RWPE2 (cell line): ENCODE measurements at regions not wholly inside any gene's neighbourhood (a gene's known extent, or its start where the extent isn't known, plus 50 kb on each side); places are given as distances from the start of the nearest gene placed in this dataset.

ENCODE experiments used
- ATAC-seq: fragments of 200-7000 bp; cut with Tn5 transposase; 3 replicates; pipeline ENCODE4 v1.9.1; 2021; ENCODE audit warnings: low read depth
- DNase-seq: peaks from one replicate; pipeline ENCODE4 v3.0.0-alpha.2; 2020; ENCODE audit warnings: low spot score
- H3K27ac ChIP-seq: fragments of 450-650 bp; 2 replicates; pipeline ENCODE4 v1.5.1; 2017; ENCODE audit warnings: mild to moderate bottlenecking; ENCODE audit not compliant: poor library complexity, severe bottlenecking
- H3K27me3 ChIP-seq: fragments of 250-450 bp; sonication (Bioruptor Pico); 2 replicates; pipeline ENCODE4 v1.5.1; 2021; ENCODE audit warnings: mild to moderate bottlenecking, moderate library complexity; ENCODE audit not compliant: insufficient read depth, poor library complexity, severe bottlenecking
- H3K36me3 ChIP-seq: fragments of 250-450 bp; sonication (Bioruptor Pico); 2 replicates; pipeline ENCODE4 v1.5.1; 2020; ENCODE audit warnings: low read depth, mild to moderate bottlenecking, moderate library complexity
- H3K4me1 ChIP-seq: fragments of 250-450 bp; sonication (Bioruptor Pico); 2 replicates; pipeline ENCODE4 v1.5.1; 2021; ENCODE audit warnings: mild to moderate bottlenecking, moderate library complexity; ENCODE audit not compliant: insufficient read depth, poor library complexity, severe bottlenecking
- H3K4me3 ChIP-seq: fragments of 250-450 bp; sonication (Bioruptor Pico); 2 replicates; pipeline ENCODE4 v1.5.1; 2021; ENCODE audit warnings: mild to moderate bottlenecking, moderate library complexity; ENCODE audit not compliant: severe bottlenecking
- H3K9me3 ChIP-seq: fragments of 250-450 bp; sonication (Bioruptor Pico); 2 replicates; pipeline ENCODE4 v1.5.1; 2021; ENCODE audit warnings: mild to moderate bottlenecking, moderate library complexity; ENCODE audit not compliant: severe bottlenecking
- TF ChIP-seq, protein P1 (sequence below): fragments of 450-650 bp; IDR thresholded peaks from one replicate; pipeline ENCODE4 v1.5.1; 2017; ENCODE audit warnings: mild to moderate bottlenecking, moderate library complexity; ENCODE audit not compliant: poor library complexity, severe bottlenecking

DNA sequence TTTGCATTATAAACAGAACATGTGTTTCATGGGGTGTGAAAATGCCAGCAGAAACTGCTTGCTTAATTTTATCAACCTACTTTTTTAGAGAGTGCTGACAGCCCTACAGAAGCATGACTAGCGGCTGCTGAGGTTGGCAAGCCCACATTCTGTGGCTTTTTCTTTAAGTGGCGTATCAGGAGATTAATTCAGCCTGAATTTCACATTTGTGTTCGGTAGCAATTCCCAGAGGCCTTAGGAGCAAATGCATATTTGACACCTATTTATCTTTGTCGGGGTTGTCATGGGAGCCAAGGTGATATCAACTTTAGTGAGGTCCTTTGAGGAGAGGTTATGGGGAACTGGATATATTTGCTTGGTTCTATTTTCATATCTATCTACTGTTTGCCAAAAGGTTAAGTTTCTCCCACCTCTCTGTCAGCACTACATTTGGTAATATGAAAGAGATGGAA lies 140.9 kb downstream of the KCNJ2 start:
- Histone ChIP-seq H3K36me3 (no peaks in the 10 kb centered on the region), H3K27me3 (no peaks in the 10 kb centered on the region), H3K9me3 (no peaks in the 10 kb centered on the region), H3K4me3 (no peak overlapping the region), H3K27ac (no peak overlapping the region), H3K4me1 (no peaks in the 10 kb centered on the region)
- TF ChIP-seq, protein P1, sequence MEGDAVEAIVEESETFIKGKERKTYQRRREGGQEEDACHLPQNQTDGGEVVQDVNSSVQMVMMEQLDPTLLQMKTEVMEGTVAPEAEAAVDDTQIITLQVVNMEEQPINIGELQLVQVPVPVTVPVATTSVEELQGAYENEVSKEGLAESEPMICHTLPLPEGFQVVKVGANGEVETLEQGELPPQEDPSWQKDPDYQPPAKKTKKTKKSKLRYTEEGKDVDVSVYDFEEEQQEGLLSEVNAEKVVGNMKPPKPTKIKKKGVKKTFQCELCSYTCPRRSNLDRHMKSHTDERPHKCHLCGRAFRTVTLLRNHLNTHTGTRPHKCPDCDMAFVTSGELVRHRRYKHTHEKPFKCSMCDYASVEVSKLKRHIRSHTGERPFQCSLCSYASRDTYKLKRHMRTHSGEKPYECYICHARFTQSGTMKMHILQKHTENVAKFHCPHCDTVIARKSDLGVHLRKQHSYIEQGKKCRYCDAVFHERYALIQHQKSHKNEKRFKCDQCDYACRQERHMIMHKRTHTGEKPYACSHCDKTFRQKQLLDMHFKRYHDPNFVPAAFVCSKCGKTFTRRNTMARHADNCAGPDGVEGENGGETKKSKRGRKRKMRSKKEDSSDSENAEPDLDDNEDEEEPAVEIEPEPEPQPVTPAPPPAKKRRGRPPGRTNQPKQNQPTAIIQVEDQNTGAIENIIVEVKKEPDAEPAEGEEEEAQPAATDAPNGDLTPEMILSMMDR, result no peak
- DNase-seq (no peak), ATAC-seq (no peak)

DNA sequence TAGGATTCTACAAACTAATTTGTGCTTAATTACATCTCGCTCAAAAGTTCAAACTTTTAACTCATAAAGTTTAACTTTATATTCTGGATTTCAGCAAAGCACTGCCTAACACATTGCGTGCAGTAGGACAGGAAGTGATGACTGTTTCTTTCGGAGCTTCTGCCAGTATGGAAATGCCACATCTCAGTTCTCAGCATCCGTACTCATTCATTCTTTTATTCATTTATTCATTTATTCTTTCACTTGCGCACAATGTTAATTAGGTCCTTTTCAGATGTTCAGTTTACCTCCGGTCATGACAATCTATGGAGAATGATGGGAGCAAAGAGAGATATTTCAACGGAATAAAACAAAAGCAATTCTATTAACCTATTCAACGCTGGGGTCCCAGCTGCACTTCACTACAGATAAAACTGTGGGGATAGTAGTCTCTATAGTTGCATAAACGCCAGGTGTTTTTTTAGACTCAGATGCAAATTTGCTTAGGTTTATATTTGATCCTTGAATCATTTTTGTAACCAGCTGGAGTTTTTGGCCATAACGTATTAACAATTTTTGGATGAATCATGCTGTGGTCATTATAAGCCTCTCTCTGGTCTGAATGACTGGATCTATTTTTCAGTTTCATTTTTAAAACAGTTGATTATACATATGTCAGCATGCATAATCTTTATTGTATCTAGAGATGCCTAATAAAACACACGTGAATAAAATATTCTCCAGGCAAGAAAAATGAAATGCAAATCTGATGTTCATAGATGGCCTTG lies 143.9 kb downstream of the KCNJ2 start:
- Histone ChIP-seq H3K36me3 (no peaks in the 10 kb centered on the region), H3K4me3 (no peak overlapping the region), H3K9me3 (no peaks in the 10 kb centered on the region), H3K4me1 (no peaks in the 10 kb centered on the region), H3K27ac (no peak overlapping the region), H3K27me3 (no peaks in the 10 kb centered on the region)
- ATAC-seq, result no peak
- no peak for DNase-seq
- TF ChIP-seq, protein P1, result no peak

DNA sequence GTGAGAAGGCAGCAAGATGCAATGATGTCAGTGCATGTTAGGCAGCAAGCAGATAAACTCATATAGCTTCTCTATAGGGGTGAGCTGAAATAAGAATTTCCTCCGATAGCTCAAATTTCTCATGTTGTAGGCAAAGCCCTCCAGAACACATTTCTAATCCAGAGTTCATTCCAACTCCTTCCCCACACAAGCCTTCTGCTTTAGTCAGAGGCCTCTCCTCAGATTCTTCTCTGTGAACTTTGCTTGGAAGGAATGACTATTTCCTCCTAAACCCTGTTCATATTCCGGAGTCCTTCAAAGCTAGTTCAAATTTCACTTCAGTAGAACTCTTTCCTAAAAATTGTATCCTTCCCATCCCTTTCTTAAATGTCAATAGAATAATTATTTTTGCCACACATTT lies 144.8 kb downstream of the KCNJ2 start:
- Histone ChIP-seq H3K36me3 (no peaks in the 10 kb centered on the region), H3K27me3 (no peaks in the 10 kb centered on the region), H3K27ac (no peak overlapping the region), H3K4me3 (no peak overlapping the region), H3K4me1 (no peaks in the 10 kb centered on the region), H3K9me3 (no peaks in the 10 kb centered on the region)
- TF ChIP-seq, protein P1, result no peak
- no peak for ATAC-seq
- DNase-seq, result no peak

DNA sequence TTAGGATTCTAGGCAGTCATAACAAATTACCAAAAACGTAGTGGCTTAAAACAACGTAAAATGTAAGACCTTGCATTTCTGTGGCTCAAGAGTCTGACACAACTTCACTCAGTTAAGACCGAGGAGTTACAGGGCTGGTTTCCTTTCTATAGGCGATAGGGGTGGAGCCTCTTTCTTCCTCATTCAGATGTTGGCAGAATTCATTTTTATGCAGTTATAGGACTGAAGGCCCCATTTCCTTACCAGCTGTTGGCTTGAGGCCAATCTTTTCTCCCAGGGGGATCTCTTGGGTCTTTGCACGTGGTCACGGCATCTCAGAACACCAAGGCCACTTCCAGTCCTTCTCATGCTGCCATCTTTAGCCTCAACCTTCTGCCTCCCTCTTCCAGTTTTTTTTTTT lies 145.2 kb downstream of the KCNJ2 start:
- TF ChIP-seq, protein P1, result no peak
- ATAC-seq (no peak), DNase-seq (no peak)
- no peak overlapping the region for H3K4me3 ChIP-seq
- H3K27me3 ChIP-seq, result no peaks in the 10 kb centered on the region
- H3K27ac ChIP-seq, result no peak overlapping the region
- H3K36me3 ChIP-seq, result no peaks in the 10 kb centered on the region
- H3K9me3 ChIP-seq, result no peaks in the 10 kb centered on the region
- H3K4me1 ChIP-seq, result no peaks in the 10 kb centered on the region

DNA sequence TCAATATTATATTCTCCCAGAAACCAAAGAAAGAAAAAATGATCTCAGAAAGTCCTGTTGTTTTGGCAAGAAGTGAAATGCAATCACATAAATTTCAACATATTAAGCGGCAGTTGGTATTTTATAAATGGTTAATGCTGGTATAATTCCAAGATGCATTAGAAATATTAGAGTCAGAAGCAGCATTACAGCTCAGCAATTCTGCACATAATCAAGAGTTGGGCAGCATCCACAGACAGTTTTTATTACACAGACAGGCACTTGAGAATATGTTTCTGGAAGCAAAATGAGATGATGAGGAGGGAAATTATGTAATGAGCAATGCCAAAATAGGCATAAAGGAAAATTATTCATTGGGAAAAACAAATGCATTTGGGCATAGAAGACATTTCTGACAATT lies 148.1 kb downstream of the KCNJ2 start:
- TF ChIP-seq, protein P1, result no peak
- Histone ChIP-seq H3K27ac (no peak overlapping the region), H3K4me1 (no peaks in the 10 kb centered on the region), H3K9me3 (no peaks in the 10 kb centered on the region), H3K27me3 (no peaks in the 10 kb centered on the region), H3K36me3 (no peaks in the 10 kb centered on the region), H3K4me3 (no peak overlapping the region)
- no peak for DNase-seq
- ATAC-seq, result no peak
